Endodermal cell (in vitro differentiated cells): ENCODE measurements at regions not wholly inside any gene's neighbourhood (a gene's known extent, or its start where the extent isn't known, plus 50 kb on each side); places are given as distances from the start of the nearest gene placed in this dataset.

Experiments
- DNase-seq: peaks from one replicate; pipeline ENCODE4 v3.0.0-alpha.2; 2017
- H3K27ac ChIP-seq: 2 replicates; pipeline ENCODE4 v1.5.1; 2013; ENCODE audit warnings: mild to moderate bottlenecking, low read depth, low read length, moderate library complexity
- H3K27me3 ChIP-seq: 2 replicates; pipeline ENCODE4 v1.6.1; 2013; ENCODE audit warnings: mild to moderate bottlenecking, low read length, moderate library complexity; ENCODE audit not compliant: insufficient read depth, control insufficient read depth, poor library complexity, severe bottlenecking
- H3K36me3 ChIP-seq: 2 replicates; pipeline ENCODE4 v1.7.0; 2013; ENCODE audit warnings: mild to moderate bottlenecking, low read length, moderate library complexity; ENCODE audit not compliant: control insufficient read depth, insufficient read depth
- H3K4me1 ChIP-seq: one replicate; pipeline ENCODE4 v1.7.0; 2013; ENCODE audit warnings: low read length; ENCODE audit not compliant: control insufficient read depth, insufficient read depth
- H3K4me3 ChIP-seq: 2 replicates; pipeline ENCODE4 v1.5.1; 2013; ENCODE audit warnings: mild to moderate bottlenecking, low read length, moderate library complexity
- H3K9ac ChIP-seq: 2 replicates; pipeline ENCODE4 v1.6.1; 2013; ENCODE audit warnings: mild to moderate bottlenecking, low read length, moderate library complexity; ENCODE audit not compliant: poor library complexity, severe bottlenecking; ENCODE audit errors: extremely low read depth
- H3K9me3 ChIP-seq: 2 replicates; pipeline ENCODE4 v1.6.1; 2013; ENCODE audit warnings: mild to moderate bottlenecking, low read length, moderate library complexity; ENCODE audit not compliant: control insufficient read depth
- H3K27ac Mint-ChIP-seq: 2 replicates; pipeline ENCODE4 v1.8.0; 2020; ENCODE audit warnings: mixed read lengths
- H3K27me3 Mint-ChIP-seq: 2 replicates; pipeline ENCODE4 v1.8.0; 2021; ENCODE audit warnings: mild to moderate bottlenecking, mixed read lengths; ENCODE audit not compliant: insufficient read depth
- H3K36me3 Mint-ChIP-seq: 2 replicates; pipeline ENCODE4 v1.8.0; 2020; ENCODE audit warnings: low read depth, mixed read lengths
- H3K4me1 Mint-ChIP-seq: 2 replicates; pipeline ENCODE4 v1.8.0; 2020; ENCODE audit warnings: mixed read lengths
- H3K4me3 Mint-ChIP-seq: 2 replicates; pipeline ENCODE4 v1.8.0; 2020; ENCODE audit warnings: mild to moderate bottlenecking, moderate library complexity, mixed read lengths
- H3K9me3 Mint-ChIP-seq: 2 replicates; pipeline ENCODE4 v1.8.0; 2020; ENCODE audit warnings: mild to moderate bottlenecking, mixed read lengths
- CTCF ChIP-seq: fragments of 200-600 bp; sonication (generic); conservative IDR thresholded peaks from 2 replicates; pipeline ENCODE4 v1.5.0; 2021; ENCODE audit warnings: antibody characterized with exemption, mild to moderate bottlenecking
- WGBS, 2 experiments: methylation state at CpG; one replicate each; pipeline versions ENCODE4 v1.1.5 to v1.1.7; 2013; ENCODE audit warnings: missing lambda C conversion rate in 2 of 2, mixed read lengths in 1 of 2; ENCODE audit not compliant: insufficient coverage in 1 of 2, insufficient read length in 1 of 2; 5-methylcytosine and 5-hydroxymethylcytosine counted together

GRCh38 chr3:86178095-86178494, 812.9 kb downstream of the VGLL3 start:
- no peak overlapping the region for H3K4me3 ChIP-seq
- H3K36me3 Mint-ChIP-seq: no peaks in the 10 kb centered on the region
- H3K4me1 Mint-ChIP-seq: peaks cover 66% of the 10 kb centered on the region
- H3K9ac ChIP-seq: no peak overlapping the region
- 95 to 97% methylated on average over 2 to 5 of the region's 6 CpGs for WGBS, 2 experiments
- H3K27ac ChIP-seq: no peak overlapping the region
- no peak for TF ChIP-seq CTCF
- no peaks in the 10 kb centered on the region for H3K9me3 ChIP-seq
- no peak overlapping the region for H3K4me3 Mint-ChIP-seq
- no peak for DNase-seq
- H3K27ac Mint-ChIP-seq: no peak overlapping the region
- H3K27me3 Mint-ChIP-seq: no peaks in the 10 kb centered on the region
- H3K9me3 Mint-ChIP-seq: no peaks in the 10 kb centered on the region
- peaks cover 8% of the 10 kb centered on the region for H3K4me1 ChIP-seq
- H3K27me3 ChIP-seq: no peaks in the 10 kb centered on the region
- no peaks in the 10 kb centered on the region for H3K36me3 ChIP-seq

GRCh38 chr3:86176445-86176784, 814.5 kb downstream of the VGLL3 start:
- Histone ChIP-seq H3K9me3 (no peaks in the 10 kb centered on the region), H3K27ac (no peak overlapping the region)
- H3K4me1 Mint-ChIP-seq: peaks cover 66% of the 10 kb centered on the region

GRCh38 chr3:86175593-86176444, 815.1 kb downstream of the VGLL3 start:
- DNase-seq: peak; percentile 83
- no peaks in the 10 kb centered on the region for H3K36me3 ChIP-seq
- H3K27me3 Mint-ChIP-seq: no peaks in the 10 kb centered on the region
- WGBS, 2 experiments: 58% methylated on average over 5 to 7 of the region's 7 CpGs
- no peak overlapping the region for H3K9ac ChIP-seq
- no peaks in the 10 kb centered on the region for H3K27me3 ChIP-seq
- H3K27ac ChIP-seq: no peak overlapping the region
- H3K4me3 ChIP-seq: no peak overlapping the region
- no peaks in the 10 kb centered on the region for H3K36me3 Mint-ChIP-seq
- peaks cover 8% of the 10 kb centered on the region for H3K4me1 ChIP-seq
- H3K4me3 Mint-ChIP-seq: no peak overlapping the region
- peaks cover 62% of the 10 kb centered on the region for H3K4me1 Mint-ChIP-seq
- no peaks in the 10 kb centered on the region for H3K9me3 Mint-ChIP-seq
- TF ChIP-seq CTCF: no peak
- H3K9me3 ChIP-seq: no peaks in the 10 kb centered on the region
- peak overlapping the region; percentile 94 for H3K27ac Mint-ChIP-seq

More at GRCh38 chr3:86176445-86176784, 814.5 kb downstream of the VGLL3 start:
- no peak overlapping the region for H3K4me3 ChIP-seq
- Mint-ChIP-seq H3K4me3 (no peak overlapping the region), H3K9me3 (no peaks in the 10 kb centered on the region), H3K27ac (peak overlapping the region; percentile 76), H3K27me3 (no peaks in the 10 kb centered on the region), H3K36me3 (no peaks in the 10 kb centered on the region)
- no peaks in the 10 kb centered on the region for H3K27me3 ChIP-seq
- no peaks in the 10 kb centered on the region for H3K36me3 ChIP-seq
- no peak for TF ChIP-seq CTCF
- 85 to 88% methylated on average over 2 to 3 of the region's 3 CpGs for WGBS, 2 experiments
- H3K9ac ChIP-seq: no peak overlapping the region
- DNase-seq: peak; percentile 41
- H3K4me1 ChIP-seq: peaks cover 8% of the 10 kb centered on the region
